Gastrocnemius medialis (tissue), 4 donors: ENCODE measurements at regions not wholly inside any gene's neighbourhood (a gene's known extent, or its start where the extent isn't known, plus 50 kb on each side); places are given as distances from the start of the nearest gene placed in this dataset.

Source experiments
- POLR2A ChIP-seq, 2 donors: fragments of 450-650 bp; IDR thresholded peaks; one replicate each; pipeline ENCODE4 v1.6.1; 2017; ENCODE audit warnings: antibody characterized with exemption in 2 of 2, mild to moderate bottlenecking in 2 of 2, moderate library complexity in 2 of 2
- TF ChIP-seq, protein P1 (sequence below), 5 experiments: fragments of 450-650 bp in 3 of 5; fragments of 200-600 bp in 2 of 5; sonication (generic) in 2 of 5; IDR thresholded peaks in 4 of 5; conservative IDR thresholded peaks in 1 of 5; 1 replicate in 4 of 5; 2 replicates in 1 of 5; pipeline ENCODE4 v1.5.1; 2016 to 2019; ENCODE audit warnings: antibody characterized with exemption in 5 of 5, mild to moderate bottlenecking in 3 of 5, moderate library complexity in 3 of 5

DNA sequence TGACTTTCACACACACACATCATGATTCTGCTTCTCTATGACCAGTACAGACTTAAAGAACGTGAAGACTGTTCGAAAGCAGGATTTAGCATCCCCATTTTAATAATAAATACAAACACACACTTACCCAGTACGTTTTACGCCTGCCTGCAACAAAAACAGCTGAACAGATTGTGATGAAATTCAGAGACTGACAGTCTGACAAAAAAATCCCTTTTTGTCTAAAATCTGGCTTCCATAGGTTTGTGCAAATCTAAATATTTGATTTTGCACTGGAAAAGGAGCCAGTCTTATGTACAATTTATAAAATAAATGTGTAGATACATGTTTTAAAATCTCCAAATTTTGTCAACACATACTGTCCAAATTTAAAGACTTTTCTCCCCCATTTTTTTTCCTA is 630.7 kb downstream of the ZEB2 start:
- TF ChIP-seq, protein P1, sequence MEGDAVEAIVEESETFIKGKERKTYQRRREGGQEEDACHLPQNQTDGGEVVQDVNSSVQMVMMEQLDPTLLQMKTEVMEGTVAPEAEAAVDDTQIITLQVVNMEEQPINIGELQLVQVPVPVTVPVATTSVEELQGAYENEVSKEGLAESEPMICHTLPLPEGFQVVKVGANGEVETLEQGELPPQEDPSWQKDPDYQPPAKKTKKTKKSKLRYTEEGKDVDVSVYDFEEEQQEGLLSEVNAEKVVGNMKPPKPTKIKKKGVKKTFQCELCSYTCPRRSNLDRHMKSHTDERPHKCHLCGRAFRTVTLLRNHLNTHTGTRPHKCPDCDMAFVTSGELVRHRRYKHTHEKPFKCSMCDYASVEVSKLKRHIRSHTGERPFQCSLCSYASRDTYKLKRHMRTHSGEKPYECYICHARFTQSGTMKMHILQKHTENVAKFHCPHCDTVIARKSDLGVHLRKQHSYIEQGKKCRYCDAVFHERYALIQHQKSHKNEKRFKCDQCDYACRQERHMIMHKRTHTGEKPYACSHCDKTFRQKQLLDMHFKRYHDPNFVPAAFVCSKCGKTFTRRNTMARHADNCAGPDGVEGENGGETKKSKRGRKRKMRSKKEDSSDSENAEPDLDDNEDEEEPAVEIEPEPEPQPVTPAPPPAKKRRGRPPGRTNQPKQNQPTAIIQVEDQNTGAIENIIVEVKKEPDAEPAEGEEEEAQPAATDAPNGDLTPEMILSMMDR (IDR thresholded peaks at IDR 0.05 in 4 of 5, conservative IDR thresholded peaks at IDR 0.05 in 1 of 5), result no peak
- TF ChIP-seq POLR2A (IDR thresholded peaks at IDR 0.05), result no peak
